Stimulated activated effector memory CD8-positive, alpha-beta T cell treated with anti-CD3 and anti-CD28 coated beads, Interleukin-12 subunit alpha, Interleukin-12 subunit beta, amount 100 ng/mL, for 72 hours (primary cell): ENCODE measurements at regions not wholly inside any gene's neighbourhood (a gene's known extent, or its start where the extent isn't known, plus 50 kb on each side); places are given as distances from the start of the nearest gene placed in this dataset.

Experiments
- ATAC-seq: fragments of 150-1000 bp; cut with Tn5 transposase; 2 replicates; pipeline ENCODE4 v1.10.0; 2021
- DNase-seq, 2 donors: peaks; one replicate each; pipeline ENCODE4 v3.0.0; 2021 to 2022; ENCODE audit warnings: low spot score in 2 of 2
- H3K27ac Mint-ChIP-seq: one replicate; pipeline ENCODE4 v1.8.0; 2022; ENCODE audit warnings: mild to moderate bottlenecking, mixed read lengths
- H3K36me3 Mint-ChIP-seq: one replicate; pipeline ENCODE4 v1.8.0; 2022; ENCODE audit warnings: mild to moderate bottlenecking, mixed read lengths
- H3K4me1 Mint-ChIP-seq: one replicate; pipeline ENCODE4 v1.8.0; 2022; ENCODE audit warnings: mixed read lengths
- H3K4me3 Mint-ChIP-seq: one replicate; pipeline ENCODE4 v1.8.0; 2022; ENCODE audit warnings: mild to moderate bottlenecking, mixed read lengths
- H3K9me3 Mint-ChIP-seq: one replicate; pipeline ENCODE4 v1.8.0; 2022; ENCODE audit warnings: mixed read lengths

GRCh38 chr1:56235909-56236510 lies 343.4 kb downstream of the PLPP3 start:
- DNase-seq (no peak), ATAC-seq (no peak)
- no peak overlapping the region for H3K27ac Mint-ChIP-seq
- H3K4me1 Mint-ChIP-seq: no peaks in the 10 kb centered on the region
- H3K4me3 Mint-ChIP-seq: no peak overlapping the region
- no peaks in the 10 kb centered on the region for H3K36me3 Mint-ChIP-seq
- peaks cover 13% of the 10 kb centered on the region for H3K9me3 Mint-ChIP-seq

GRCh38 chr1:56229186-56229585 lies 350.2 kb downstream of the PLPP3 start:
- H3K4me3 Mint-ChIP-seq: no peak overlapping the region
- H3K9me3 Mint-ChIP-seq: peaks cover 6% of the 10 kb centered on the region
- no peak for ATAC-seq
- no peaks in the 10 kb centered on the region for H3K36me3 Mint-ChIP-seq
- DNase-seq: no peak
- no peak overlapping the region for H3K27ac Mint-ChIP-seq
- no peaks in the 10 kb centered on the region for H3K4me1 Mint-ChIP-seq

GRCh38 chr1:56227886-56228285 lies 351.5 kb downstream of the PLPP3 start:
- ATAC-seq (no peak), DNase-seq (no peak)
- peaks cover 6% of the 10 kb centered on the region for H3K9me3 Mint-ChIP-seq
- no peak overlapping the region for H3K27ac Mint-ChIP-seq
- H3K36me3 Mint-ChIP-seq: no peaks in the 10 kb centered on the region
- no peak overlapping the region for H3K4me3 Mint-ChIP-seq
- H3K4me1 Mint-ChIP-seq: no peaks in the 10 kb centered on the region

GRCh38 chr1:56227401-56227800 lies 352.0 kb downstream of the PLPP3 start:
- ATAC-seq (no peak), DNase-seq (no peak)
- Mint-ChIP-seq H3K36me3 (no peaks in the 10 kb centered on the region), H3K4me1 (no peaks in the 10 kb centered on the region), H3K27ac (no peak overlapping the region), H3K4me3 (no peak overlapping the region), H3K9me3 (peaks cover 6% of the 10 kb centered on the region)

GRCh38 chr1:56225964-56226815 lies 353.2 kb downstream of the PLPP3 start:
- no peak overlapping the region for H3K4me3 Mint-ChIP-seq
- no peaks in the 10 kb centered on the region for H3K36me3 Mint-ChIP-seq
- ATAC-seq (no peak), DNase-seq (no peak)
- H3K27ac Mint-ChIP-seq: no peak overlapping the region
- peaks cover 2% of the 10 kb centered on the region for H3K9me3 Mint-ChIP-seq
- no peaks in the 10 kb centered on the region for H3K4me1 Mint-ChIP-seq

- no peak overlapping the region for H3K4me3 Mint-ChIP-seq
- H3K27ac Mint-ChIP-seq: no peak overlapping the region
- H3K36me3 Mint-ChIP-seq: no peaks in the 10 kb centered on the region
- DNase-seq (no peak), ATAC-seq (no peak)
- no peaks in the 10 kb centered on the region for H3K4me1 Mint-ChIP-seq
- peaks cover 2% of the 10 kb centered on the region for H3K9me3 Mint-ChIP-seq
Observed at GRCh38 chr1:56223968-56224367, 355.4 kb downstream of the PLPP3 start.

- H3K9me3 Mint-ChIP-seq: peaks cover 4% of the 10 kb centered on the region
- no peak overlapping the region for H3K27ac Mint-ChIP-seq
- H3K36me3 Mint-ChIP-seq: no peaks in the 10 kb centered on the region
- no peak overlapping the region for H3K4me3 Mint-ChIP-seq
- DNase-seq (no peak), ATAC-seq (no peak)
- no peaks in the 10 kb centered on the region for H3K4me1 Mint-ChIP-seq
Observed at GRCh38 chr1:56222914-56223540, 356.3 kb downstream of the PLPP3 start.

- ATAC-seq (no peak), DNase-seq (no peak)
- no peaks in the 10 kb centered on the region for H3K36me3 Mint-ChIP-seq
- H3K9me3 Mint-ChIP-seq: peaks cover 4% of the 10 kb centered on the region
- no peaks in the 10 kb centered on the region for H3K4me1 Mint-ChIP-seq
- H3K27ac Mint-ChIP-seq: no peak overlapping the region
- no peak overlapping the region for H3K4me3 Mint-ChIP-seq
Observed at GRCh38 chr1:56220021-56220420, 359.3 kb downstream of the PLPP3 start.

GRCh38 chr1:56218023-56218422 lies 361.3 kb downstream of the PLPP3 start:
- Mint-ChIP-seq H3K27ac (no peak overlapping the region), H3K9me3 (peaks cover 4% of the 10 kb centered on the region), H3K36me3 (no peaks in the 10 kb centered on the region), H3K4me3 (no peak overlapping the region), H3K4me1 (no peaks in the 10 kb centered on the region)
- ATAC-seq (no peak), DNase-seq (no peak)

GRCh38 chr1:56216218-56216617 lies 363.1 kb downstream of the PLPP3 start:
- Mint-ChIP-seq H3K9me3 (peaks cover 2% of the 10 kb centered on the region), H3K4me1 (no peaks in the 10 kb centered on the region), H3K36me3 (no peaks in the 10 kb centered on the region), H3K4me3 (no peak overlapping the region), H3K27ac (no peak overlapping the region)
- no peak for ATAC-seq
- DNase-seq: no peak

- ATAC-seq: no peak
Observed at GRCh38 chr1:56215771-56216170, 363.6 kb downstream of the PLPP3 start.

GRCh38 chr1:56215086-56215485 lies 364.3 kb downstream of the PLPP3 start:
- Mint-ChIP-seq H3K27ac (no peak overlapping the region), H3K36me3 (no peaks in the 10 kb centered on the region), H3K4me1 (no peaks in the 10 kb centered on the region), H3K4me3 (no peak overlapping the region), H3K9me3 (peaks cover 2% of the 10 kb centered on the region)
- ATAC-seq (no peak), DNase-seq (no peak)

More at GRCh38 chr1:56215771-56216170, 363.6 kb downstream of the PLPP3 start:
- Mint-ChIP-seq H3K9me3 (peaks cover 2% of the 10 kb centered on the region), H3K4me3 (no peak overlapping the region), H3K36me3 (no peaks in the 10 kb centered on the region), H3K27ac (no peak overlapping the region), H3K4me1 (no peaks in the 10 kb centered on the region)
- no peak for DNase-seq

GRCh38 chr1:56213068-56213467 lies 366.3 kb downstream of the PLPP3 start:
- Mint-ChIP-seq H3K36me3 (no peaks in the 10 kb centered on the region), H3K4me1 (no peaks in the 10 kb centered on the region), H3K4me3 (no peak overlapping the region), H3K27ac (no peak overlapping the region), H3K9me3 (no peaks in the 10 kb centered on the region)
- ATAC-seq: no peak
- DNase-seq: no peak

- H3K9me3 Mint-ChIP-seq: no peaks in the 10 kb centered on the region
- ATAC-seq: no peak
- H3K4me3 Mint-ChIP-seq: no peak overlapping the region
- H3K27ac Mint-ChIP-seq: no peak overlapping the region
- no peak for DNase-seq
- no peaks in the 10 kb centered on the region for H3K36me3 Mint-ChIP-seq
- H3K4me1 Mint-ChIP-seq: no peaks in the 10 kb centered on the region
Observed at GRCh38 chr1:56212143-56212542, 367.2 kb downstream of the PLPP3 start.

GRCh38 chr1:56206391-56206790 lies 373.0 kb downstream of the PLPP3 start:
- ATAC-seq: no peak
- Mint-ChIP-seq H3K4me3 (no peak overlapping the region), H3K27ac (no peak overlapping the region), H3K9me3 (no peaks in the 10 kb centered on the region), H3K36me3 (no peaks in the 10 kb centered on the region), H3K4me1 (no peaks in the 10 kb centered on the region)
- no peak for DNase-seq

- ATAC-seq (no peak), DNase-seq (no peak)
- Mint-ChIP-seq H3K4me3 (no peak overlapping the region), H3K4me1 (no peaks in the 10 kb centered on the region), H3K9me3 (no peaks in the 10 kb centered on the region), H3K27ac (no peak overlapping the region), H3K36me3 (no peaks in the 10 kb centered on the region)
Observed at GRCh38 chr1:56204206-56204605, 375.2 kb downstream of the PLPP3 start.
